GM18909 (cell line): ENCODE measurements at regions not wholly inside any gene's neighbourhood (a gene's known extent, or its start where the extent isn't known, plus 50 kb on each side); places are given as distances from the start of the nearest gene placed in this dataset.

Experiments used
- ATAC-seq: cut with Tn5 transposase; IDR thresholded peaks from one replicate; pipeline ENCODE4 v1.9.1; 2021; ENCODE audit warnings: mild to moderate bottlenecking; ENCODE audit not compliant: unreplicated experiment, poor library complexity

GRCh38 chr20:23255716-23256385 is 94.7 kb upstream of the NXT1 start:
- ATAC-seq = no peak

DNA sequence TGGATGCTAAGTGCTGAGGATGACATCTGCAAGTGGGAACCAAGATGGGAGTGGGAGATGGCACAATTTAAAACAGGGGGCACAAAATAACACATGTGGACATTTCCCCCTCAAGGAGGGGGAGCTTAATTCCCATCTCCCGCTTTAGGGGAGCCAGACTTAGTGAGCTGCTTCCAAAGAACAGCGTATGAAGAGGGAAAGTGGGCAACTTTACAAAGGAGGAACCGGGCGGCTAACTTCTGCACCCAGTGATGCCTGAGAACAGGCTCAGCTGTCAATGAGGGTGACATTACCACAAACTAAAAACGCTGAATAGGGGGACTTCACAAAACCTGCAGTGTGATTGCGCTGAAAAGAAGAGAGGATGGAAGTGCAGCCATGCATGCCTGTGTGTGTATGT is 95.5 kb upstream of the NXT1 start:
- no peak for ATAC-seq

- ATAC-seq = no peak
These were observed 96.1 kb upstream of the NXT1 start for GRCh38 chr20:23254505-23254904.

DNA sequence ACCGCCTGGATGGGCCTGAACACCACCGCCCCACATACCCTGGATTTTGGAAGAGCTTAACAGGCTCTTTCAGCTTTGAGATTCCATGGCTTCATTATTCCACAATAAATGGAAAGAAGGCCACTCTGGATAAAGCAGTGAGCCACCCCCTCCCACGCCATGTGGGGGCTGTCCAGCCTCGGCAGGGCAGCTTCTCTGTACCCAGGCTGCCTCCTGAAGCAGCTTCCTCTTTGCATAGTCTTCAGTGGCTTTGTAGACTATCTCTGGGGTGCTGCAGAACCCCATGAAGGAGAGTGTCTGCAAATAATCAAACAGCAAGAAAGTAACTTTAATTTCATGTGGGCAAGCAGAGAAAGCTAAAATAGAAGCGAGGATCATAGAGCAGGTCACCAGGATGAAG is 96.6 kb upstream of the NXT1 start:
- ATAC-seq = no peak

DNA sequence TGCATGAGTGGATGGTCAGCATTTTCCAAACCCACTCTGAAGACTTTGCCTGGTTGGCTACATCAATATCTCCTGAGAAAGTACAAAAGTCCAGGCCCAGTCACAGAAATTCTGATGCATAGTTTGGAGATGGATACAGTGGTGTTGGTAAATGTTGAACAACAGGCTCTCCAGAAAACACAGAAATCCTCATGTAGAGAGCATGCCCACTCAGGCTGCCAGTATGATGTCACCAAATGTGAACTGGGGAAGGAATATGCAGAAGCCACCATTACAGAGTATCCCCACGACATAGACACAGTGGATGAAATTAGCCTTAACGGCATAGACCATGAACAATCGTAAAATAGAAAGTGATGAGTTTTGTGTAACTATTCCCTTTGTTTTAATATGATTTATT is 97.1 kb upstream of the NXT1 start:
- no peak for ATAC-seq

- no peak for ATAC-seq
These were observed 98.8 kb upstream of the NXT1 start for GRCh38 chr20:23251779-23252178.

DNA sequence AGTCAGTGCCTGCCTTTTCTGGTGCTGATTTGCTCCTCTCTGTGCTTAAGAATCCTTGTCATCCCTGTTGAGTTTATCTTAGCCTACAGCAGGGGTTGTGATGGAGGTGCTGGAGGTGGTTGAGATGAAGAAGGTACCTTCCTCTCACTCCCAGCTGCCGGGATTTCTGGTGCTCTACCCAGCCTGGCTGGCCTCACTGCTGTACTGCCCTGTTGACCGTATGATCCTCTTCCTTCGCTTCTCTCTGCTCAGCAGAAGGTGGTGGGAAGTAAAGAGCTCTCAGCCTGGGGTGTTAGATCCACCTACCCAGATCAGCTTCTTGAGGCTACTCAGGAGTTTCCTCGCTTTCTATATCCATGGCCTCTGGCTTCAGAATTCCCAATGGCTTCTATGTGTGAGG is 101.0 kb upstream of the NXT1 start:
- no peak for ATAC-seq

- no peak for ATAC-seq
These were observed 102.1 kb upstream of the NXT1 start for GRCh38 chr20:23248461-23248882.

DNA sequence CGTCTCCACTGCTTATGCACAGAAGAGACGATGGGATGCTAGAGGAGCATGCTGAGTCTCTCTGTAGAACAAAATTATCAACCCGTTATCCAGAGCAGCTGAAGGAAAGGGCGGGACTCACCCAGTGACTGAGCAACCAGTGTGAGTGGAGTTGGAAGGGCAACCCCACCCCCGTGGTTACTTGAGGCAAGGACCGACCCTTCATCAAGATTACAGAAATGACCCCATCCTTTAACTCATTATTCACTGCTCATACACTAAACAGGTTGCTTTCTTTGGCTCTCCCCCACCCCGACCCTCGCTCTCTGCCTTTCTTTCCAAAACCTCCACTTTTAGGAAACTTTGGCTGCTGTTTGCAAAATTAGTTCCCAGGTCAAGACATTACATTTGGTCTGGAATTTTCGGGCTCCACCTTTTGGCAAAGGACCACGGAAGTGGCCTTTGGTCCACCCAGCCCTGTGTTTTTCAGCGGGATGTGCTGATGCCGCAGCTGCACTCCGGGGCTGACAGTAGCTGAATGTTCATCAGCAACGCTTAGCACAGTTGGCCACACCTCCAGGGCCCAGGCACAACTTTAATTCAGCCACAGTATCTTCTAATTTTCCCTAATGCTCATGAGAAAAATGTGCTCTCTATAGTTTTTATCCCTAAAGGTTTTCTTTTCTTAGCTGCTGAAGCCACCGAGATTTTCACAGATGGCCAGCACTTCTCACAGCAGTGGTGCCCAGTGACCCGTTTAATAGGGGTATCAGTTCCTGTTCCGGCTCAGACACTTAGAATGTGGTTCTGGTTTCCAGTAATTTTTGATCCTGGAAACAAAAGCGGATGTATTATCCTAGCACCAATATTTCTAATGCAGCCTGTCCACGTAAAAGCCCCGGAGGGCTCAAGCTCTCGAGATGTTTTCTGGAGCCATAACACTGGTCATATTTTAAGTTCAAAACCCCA is 103.6 kb upstream of the NXT1 start:
- ATAC-seq = no peak

DNA sequence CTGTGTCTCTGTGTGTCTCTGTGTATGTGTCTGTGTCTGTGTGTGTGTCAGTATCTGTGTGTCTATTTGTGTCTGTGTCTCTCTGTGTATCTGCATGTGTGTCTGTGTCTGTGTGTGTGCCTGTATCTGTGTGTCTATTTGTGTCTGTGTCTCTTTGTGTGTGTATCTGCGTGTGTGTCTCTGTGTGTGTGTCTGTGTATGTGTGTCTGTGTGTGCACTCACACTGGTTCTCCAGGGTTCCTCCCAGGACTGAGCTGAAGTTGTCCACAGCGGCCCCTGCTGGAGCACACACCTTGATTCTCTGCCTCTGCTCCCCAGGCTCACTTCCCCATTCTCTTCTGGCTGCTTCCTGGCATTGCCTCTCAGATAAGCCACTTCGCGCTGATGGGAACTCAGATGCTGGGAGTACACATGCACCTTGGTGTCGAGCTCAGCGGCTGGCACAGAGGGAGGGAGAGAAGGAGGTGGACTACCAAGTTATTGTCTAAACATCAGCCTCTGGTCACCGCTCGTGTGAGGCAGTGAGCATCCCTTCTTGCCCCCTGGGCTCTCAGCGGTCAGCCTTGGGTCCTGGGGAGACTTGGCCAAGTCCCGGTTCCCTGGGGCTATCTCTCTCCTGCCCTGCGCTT is 104.9 kb upstream of the NXT1 start:
- ATAC-seq = peak; percentile 91

- ATAC-seq = no peak
These were observed 105.6 kb upstream of the NXT1 start for GRCh38 chr20:23244916-23245552.

- no peak for ATAC-seq
These were observed 106.3 kb upstream of the NXT1 start for GRCh38 chr20:23244156-23244915.

DNA sequence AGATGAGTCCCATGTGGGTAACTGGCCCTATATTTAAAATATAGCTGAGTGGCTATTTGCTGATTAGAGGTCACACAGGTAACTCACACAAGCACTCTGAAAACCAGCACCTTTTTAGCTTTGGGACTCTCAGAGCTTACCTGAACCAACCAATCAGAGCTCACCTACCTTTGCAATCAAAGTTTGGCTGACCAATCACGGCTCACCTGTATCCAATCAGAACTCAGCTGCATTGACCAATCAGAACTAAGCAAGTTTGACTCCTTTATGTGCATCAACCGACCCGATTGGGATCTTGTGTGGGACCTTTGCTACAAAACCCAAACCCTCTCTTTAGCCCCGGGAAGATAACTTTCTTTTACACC is 106.8 kb upstream of the NXT1 start:
- no peak for ATAC-seq

DNA sequence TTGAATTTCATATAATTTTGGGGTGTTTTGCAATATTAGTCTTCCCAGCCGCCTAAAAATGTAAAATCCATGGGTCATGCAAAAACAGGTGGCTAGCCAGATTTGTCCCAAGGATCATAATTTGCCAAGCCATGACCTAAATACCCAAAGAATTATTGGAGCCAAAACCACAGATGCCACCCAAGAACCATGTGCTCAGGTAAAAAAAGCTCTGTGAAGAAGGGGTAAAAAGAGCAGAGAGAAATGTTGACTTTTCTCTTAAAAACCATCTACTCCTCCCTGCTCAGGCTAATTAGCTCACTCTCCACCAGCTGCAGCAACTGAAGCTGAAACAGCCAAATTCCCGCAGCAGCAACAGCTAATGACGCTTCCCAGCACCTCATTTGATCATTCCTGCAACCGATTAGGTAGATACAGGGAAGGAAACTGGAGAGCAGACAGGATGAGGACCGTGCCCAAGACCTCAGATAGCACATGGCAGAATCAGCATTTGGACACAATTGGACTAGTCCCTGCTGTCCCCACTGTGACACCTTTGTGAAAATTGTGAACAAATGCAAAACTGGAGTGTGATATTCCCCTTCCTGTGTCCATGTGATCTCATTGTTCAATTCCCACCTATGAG is 107.9 kb upstream of the NXT1 start:
- ATAC-seq = no peak

- ATAC-seq = no peak
These were observed 108.5 kb upstream of the NXT1 start for GRCh38 chr20:23242104-23242503.

- no peak for ATAC-seq
These were observed 109.2 kb upstream of the NXT1 start for GRCh38 chr20:23241416-23241815.

DNA sequence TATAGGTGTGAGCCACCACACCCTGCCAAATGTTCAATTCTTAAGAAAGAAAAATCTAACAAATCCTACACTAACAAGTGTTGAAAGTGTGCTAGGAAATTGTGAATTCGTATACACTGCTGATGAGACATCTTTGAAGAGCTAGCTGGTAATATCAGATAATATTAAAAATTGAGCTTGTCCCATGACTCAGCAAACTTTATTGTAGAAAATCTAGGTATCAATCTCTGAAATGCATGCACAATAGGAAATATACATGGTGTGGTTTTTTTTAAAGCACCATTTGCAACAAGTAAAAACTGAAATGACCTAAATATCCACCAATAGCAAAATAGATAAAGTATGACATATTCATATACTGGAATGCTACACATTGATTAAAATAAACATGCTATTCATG is 110.1 kb upstream of the NXT1 start:
- ATAC-seq = no peak

DNA sequence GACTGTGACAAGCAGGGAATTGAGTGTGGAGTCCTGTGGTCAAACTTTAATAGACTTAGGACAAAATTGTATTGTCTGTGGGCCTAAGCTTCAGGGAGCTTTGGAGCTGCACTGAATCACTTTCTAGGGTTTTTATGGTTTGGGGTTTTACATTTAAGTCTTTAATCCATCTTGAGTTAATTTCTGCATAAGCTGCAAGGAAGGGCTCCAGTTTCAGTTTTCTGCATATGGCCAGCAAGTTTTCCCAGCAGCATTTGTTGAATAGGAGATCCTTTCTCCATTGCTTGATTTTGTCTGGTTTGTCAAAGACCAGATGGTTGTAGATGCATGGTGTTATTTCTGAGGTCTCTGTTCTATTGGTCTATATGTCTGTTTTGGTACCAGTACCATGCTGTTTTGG is 113.4 kb upstream of the NXT1 start:
- ATAC-seq = no peak

- peak; percentile 52 for ATAC-seq
These were observed 115.2 kb upstream of the NXT1 start for GRCh38 chr20:23235173-23236027.
